WTC11 (cell line): ENCODE measurements at regions not wholly inside any gene's neighbourhood (a gene's known extent, or its start where the extent isn't known, plus 50 kb on each side); places are given as distances from the start of the nearest gene placed in this dataset.
"Not testable (repeated sequence)": the region's sequence is repeated elsewhere in the genome, so short reads cannot be mapped to it uniquely, and the experiment has no call there.

ENCODE experiments used
- ATF3 ChIP-seq: sonication (generic); formaldehyde crosslinking; conservative IDR thresholded peaks from 2 replicates; pipeline ENCODE4 v1.8.1; 2022; ENCODE audit warnings: mild to moderate bottlenecking, missing genetic modification reagents
- CBFB ChIP-seq: sonication (generic); formaldehyde crosslinking; IDR thresholded peaks from 2 replicates; pipeline ENCODE4 v1.8.1; 2022; ENCODE audit warnings: mild to moderate bottlenecking, low read depth, missing genetic modification reagents
- CREB1 ChIP-seq: sonication (generic); formaldehyde crosslinking; IDR thresholded peaks from 2 replicates; pipeline ENCODE4 v1.8.0; 2023; ENCODE audit warnings: mild to moderate bottlenecking, missing genetic modification reagents
- CTCF ChIP-seq: fragments of 200-600 bp; IDR thresholded peaks from 2 replicates; pipeline ENCODE4 v1.8.0; 2022; ENCODE audit warnings: antibody characterized with exemption
- FOXP1 ChIP-seq: sonication (generic); formaldehyde crosslinking; IDR thresholded peaks from 2 replicates; pipeline ENCODE4 v1.8.0; 2022; ENCODE audit warnings: missing genetic modification reagents, mild to moderate bottlenecking, moderate library complexity, borderline replicate concordance
- PRDM15 ChIP-seq: sonication (generic); formaldehyde crosslinking; IDR thresholded peaks from 2 replicates; pipeline ENCODE4 v1.8.0; 2022; ENCODE audit warnings: missing genetic modification reagents
- SP1 ChIP-seq: sonication (generic); formaldehyde crosslinking; conservative IDR thresholded peaks from 2 replicates; pipeline ENCODE4 v1.8.1; 2022; ENCODE audit warnings: missing genetic modification reagents
- ZNF416 ChIP-seq: fragments of 250-450 bp; sonication (Bioruptor Pico); IDR thresholded peaks from 2 replicates; pipeline ENCODE4 v1.9.0; 2021; ENCODE audit warnings: mild to moderate bottlenecking, inconsistent platforms
- TF ChIP-seq, protein P1 (sequence below): sonication (generic); formaldehyde crosslinking; IDR thresholded peaks from 2 replicates; pipeline ENCODE4 v1.8.0; 2023; ENCODE audit warnings: mild to moderate bottlenecking, missing genetic modification reagents
- TF ChIP-seq, protein P2 (sequence below): fragments of 250-450 bp; sonication (Bioruptor Pico); IDR thresholded peaks from 2 replicates; pipeline ENCODE4 v1.9.0; 2021; ENCODE audit warnings: mild to moderate bottlenecking, borderline replicate concordance

DNA sequence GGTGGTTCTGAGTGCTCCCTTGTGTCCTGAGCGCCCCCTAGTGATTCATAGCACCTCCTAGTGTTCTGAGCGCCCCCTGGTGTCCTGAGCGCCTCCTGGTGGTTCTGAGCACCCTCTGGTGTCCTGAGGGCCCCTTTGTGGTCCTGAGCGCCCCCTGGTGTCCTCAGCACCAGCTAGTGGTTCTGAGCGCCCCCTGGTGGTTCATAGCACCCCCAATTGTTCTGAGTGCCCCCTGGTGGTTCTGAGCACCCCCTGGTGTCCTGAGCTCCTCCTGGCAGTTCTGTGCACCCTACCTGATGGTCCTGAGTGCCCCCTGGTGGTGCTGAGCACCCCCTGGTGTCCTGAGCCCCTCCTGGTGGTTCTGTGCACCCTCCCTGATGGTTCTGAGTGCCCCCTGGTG, 93.8 kb downstream of the OR4M2 start:
- TF ChIP-seq SP1; ZNF416 (CRISPR knock-in tag); CTCF; ATF3 (CRISPR knock-in tag); CREB1 (CRISPR knock-in tag); FOXP1 (CRISPR knock-in tag); CBFB; PRDM15: not testable (repeated sequence)
- TF ChIP-seq, protein P1, sequence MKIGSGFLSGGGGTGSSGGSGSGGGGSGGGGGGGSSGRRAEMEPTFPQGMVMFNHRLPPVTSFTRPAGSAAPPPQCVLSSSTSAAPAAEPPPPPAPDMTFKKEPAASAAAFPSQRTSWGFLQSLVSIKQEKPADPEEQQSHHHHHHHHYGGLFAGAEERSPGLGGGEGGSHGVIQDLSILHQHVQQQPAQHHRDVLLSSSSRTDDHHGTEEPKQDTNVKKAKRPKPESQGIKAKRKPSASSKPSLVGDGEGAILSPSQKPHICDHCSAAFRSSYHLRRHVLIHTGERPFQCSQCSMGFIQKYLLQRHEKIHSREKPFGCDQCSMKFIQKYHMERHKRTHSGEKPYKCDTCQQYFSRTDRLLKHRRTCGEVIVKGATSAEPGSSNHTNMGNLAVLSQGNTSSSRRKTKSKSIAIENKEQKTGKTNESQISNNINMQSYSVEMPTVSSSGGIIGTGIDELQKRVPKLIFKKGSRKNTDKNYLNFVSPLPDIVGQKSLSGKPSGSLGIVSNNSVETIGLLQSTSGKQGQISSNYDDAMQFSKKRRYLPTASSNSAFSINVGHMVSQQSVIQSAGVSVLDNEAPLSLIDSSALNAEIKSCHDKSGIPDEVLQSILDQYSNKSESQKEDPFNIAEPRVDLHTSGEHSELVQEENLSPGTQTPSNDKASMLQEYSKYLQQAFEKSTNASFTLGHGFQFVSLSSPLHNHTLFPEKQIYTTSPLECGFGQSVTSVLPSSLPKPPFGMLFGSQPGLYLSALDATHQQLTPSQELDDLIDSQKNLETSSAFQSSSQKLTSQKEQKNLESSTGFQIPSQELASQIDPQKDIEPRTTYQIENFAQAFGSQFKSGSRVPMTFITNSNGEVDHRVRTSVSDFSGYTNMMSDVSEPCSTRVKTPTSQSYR (CRISPR knock-in tag): not testable (repeated sequence)
- TF ChIP-seq, protein P2, sequence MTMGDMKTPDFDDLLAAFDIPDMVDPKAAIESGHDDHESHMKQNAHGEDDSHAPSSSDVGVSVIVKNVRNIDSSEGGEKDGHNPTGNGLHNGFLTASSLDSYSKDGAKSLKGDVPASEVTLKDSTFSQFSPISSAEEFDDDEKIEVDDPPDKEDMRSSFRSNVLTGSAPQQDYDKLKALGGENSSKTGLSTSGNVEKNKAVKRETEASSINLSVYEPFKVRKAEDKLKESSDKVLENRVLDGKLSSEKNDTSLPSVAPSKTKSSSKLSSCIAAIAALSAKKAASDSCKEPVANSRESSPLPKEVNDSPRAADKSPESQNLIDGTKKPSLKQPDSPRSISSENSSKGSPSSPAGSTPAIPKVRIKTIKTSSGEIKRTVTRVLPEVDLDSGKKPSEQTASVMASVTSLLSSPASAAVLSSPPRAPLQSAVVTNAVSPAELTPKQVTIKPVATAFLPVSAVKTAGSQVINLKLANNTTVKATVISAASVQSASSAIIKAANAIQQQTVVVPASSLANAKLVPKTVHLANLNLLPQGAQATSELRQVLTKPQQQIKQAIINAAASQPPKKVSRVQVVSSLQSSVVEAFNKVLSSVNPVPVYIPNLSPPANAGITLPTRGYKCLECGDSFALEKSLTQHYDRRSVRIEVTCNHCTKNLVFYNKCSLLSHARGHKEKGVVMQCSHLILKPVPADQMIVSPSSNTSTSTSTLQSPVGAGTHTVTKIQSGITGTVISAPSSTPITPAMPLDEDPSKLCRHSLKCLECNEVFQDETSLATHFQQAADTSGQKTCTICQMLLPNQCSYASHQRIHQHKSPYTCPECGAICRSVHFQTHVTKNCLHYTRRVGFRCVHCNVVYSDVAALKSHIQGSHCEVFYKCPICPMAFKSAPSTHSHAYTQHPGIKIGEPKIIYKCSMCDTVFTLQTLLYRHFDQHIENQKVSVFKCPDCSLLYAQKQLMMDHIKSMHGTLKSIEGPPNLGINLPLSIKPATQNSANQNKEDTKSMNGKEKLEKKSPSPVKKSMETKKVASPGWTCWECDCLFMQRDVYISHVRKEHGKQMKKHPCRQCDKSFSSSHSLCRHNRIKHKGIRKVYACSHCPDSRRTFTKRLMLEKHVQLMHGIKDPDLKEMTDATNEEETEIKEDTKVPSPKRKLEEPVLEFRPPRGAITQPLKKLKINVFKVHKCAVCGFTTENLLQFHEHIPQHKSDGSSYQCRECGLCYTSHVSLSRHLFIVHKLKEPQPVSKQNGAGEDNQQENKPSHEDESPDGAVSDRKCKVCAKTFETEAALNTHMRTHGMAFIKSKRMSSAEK: not testable (repeated sequence)
